ENCODE measurements at regions not wholly inside any gene's neighbourhood (a gene's known extent, or its start where the extent isn't known, plus 50 kb on each side); places are given as distances from the start of the nearest gene placed in this dataset.
"Not testable (repeated sequence)": the region's sequence is repeated elsewhere in the genome, so short reads cannot be mapped to it uniquely, and the experiment has no call there.

- no peak for DNase-seq
Observed at GRCh38 chr3:53401154-53401553, 53.8 kb upstream of the DCP1A start.

- DNase-seq, result peak; percentile 2 to 37
Observed at GRCh38 chr3:53402326-53402725, 55.0 kb upstream of the DCP1A start.

GRCh38 chr3:53411371-53411770, 64.0 kb upstream of the DCP1A start:
- DNase-seq, result no peak

GRCh38 chr3:53412953-53413352, 65.6 kb upstream of the DCP1A start:
- DNase-seq, result no peak

- DNase-seq, result no peak
Observed at GRCh38 chr3:53416530-53416929, 69.2 kb upstream of the DCP1A start.

GRCh38 chr3:53420831-53421230, 73.5 kb upstream of the DCP1A start:
- no peak for DNase-seq

GRCh38 chr3:53422954-53423698, 71.3 kb upstream of the CACNA1D start:
- no peak for DNase-seq

GRCh38 chr3:53425936-53426335, 68.5 kb upstream of the CACNA1D start:
- no peak for DNase-seq

GRCh38 chr3:53426918-53427317, 67.5 kb upstream of the CACNA1D start:
- no peak for DNase-seq

- no peak for DNase-seq
Observed at GRCh38 chr3:53436828-53437227, 57.6 kb upstream of the CACNA1D start.

- DNase-seq, result not testable (repeated sequence)
Observed at GRCh38 chr3:53442863-53443262, 51.5 kb upstream of the CACNA1D start.
